Vagina (tissue), 2 donors: ENCODE measurements at regions not wholly inside any gene's neighbourhood (a gene's known extent, or its start where the extent isn't known, plus 50 kb on each side); places are given as distances from the start of the nearest gene placed in this dataset.

Experiments
- DNase-seq, 2 donors: peaks; one replicate each; pipeline ENCODE4 v3.0.0-alpha.2; 2017; ENCODE audit errors: extremely low spot score in 2 of 2
- H3K27ac ChIP-seq: fragments of 200-600 bp; sonication (generic); one replicate; pipeline ENCODE4 v1.5.1; 2019
- H3K27me3 ChIP-seq: fragments of 200-600 bp; sonication (generic); one replicate; pipeline ENCODE4 v1.5.1; 2019
- H3K36me3 ChIP-seq, 2 donors: fragments of 200-600 bp; sonication (generic); one replicate each; pipeline ENCODE4 v1.5.1; 2017 to 2019
- H3K4me1 ChIP-seq: fragments of 200-600 bp; sonication (generic); one replicate; pipeline ENCODE4 v1.5.1; 2019
- H3K4me3 ChIP-seq, 2 donors: fragments of 200-600 bp; sonication (generic); 1 replicate in 1 of 2; 2 replicates in 1 of 2; pipeline ENCODE4 v1.5.1; 2016 to 2019
- H3K9me3 ChIP-seq: fragments of 200-600 bp; sonication (generic); one replicate; pipeline ENCODE4 v1.5.1; 2019
- CTCF ChIP-seq, 3 experiments: fragments of 450-650 bp in 2 of 3; fragments of 200-600 bp in 1 of 3; sonication (generic) in 1 of 3; IDR thresholded peaks; one replicate each; pipeline ENCODE4 v1.5.1; 2017 to 2019; ENCODE audit warnings: antibody characterized with exemption in 3 of 3, mild to moderate bottlenecking in 2 of 3, moderate library complexity in 2 of 3
- POLR2A ChIP-seq, 2 donors: fragments of 450-650 bp; IDR thresholded peaks; one replicate each; pipeline ENCODE4 v1.6.1; 2017; ENCODE audit warnings: antibody characterized with exemption in 2 of 2, mild to moderate bottlenecking in 2 of 2, moderate library complexity in 2 of 2
- POLR2AphosphoS5 ChIP-seq, 2 donors: sonication (generic); formaldehyde crosslinking; IDR thresholded peaks; one replicate each; pipeline ENCODE4 v1.9.0; 2017; ENCODE audit warnings: antibody characterized with exemption in 2 of 2, mild to moderate bottlenecking in 2 of 2, low read depth in 1 of 2; ENCODE audit not compliant: insufficient read depth in 1 of 2
- intact Hi-C: fragments of 100-400 bp; cut with DNase I; formaldehyde crosslinking; loops from one replicate; pipeline ENCODE4 v1.15.1; 2023

DNA sequence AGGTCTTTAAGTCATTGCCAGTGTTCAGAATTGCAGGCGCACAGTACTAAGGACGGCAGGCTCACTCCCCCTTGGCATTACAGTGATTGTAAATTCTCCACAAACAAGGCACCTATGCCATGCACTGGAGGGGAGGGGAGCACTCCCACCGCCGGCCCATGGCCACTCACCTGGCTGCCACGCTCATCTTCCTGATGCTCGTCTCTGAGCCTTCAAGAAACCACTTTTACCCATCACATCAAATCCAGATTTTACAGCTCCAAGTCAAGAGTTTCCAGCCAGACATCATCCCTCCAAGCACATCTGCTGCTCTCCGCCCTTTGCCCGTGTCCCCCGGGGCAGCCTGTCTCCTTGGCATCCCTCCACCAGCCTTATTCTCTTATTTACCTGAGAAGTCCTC, 350.2 kb upstream of the SHH start:
- intact Hi-C loops = no loop called here

GRCh38 chr7:156160811-156161210, 348.5 kb upstream of the SHH start:
- intact Hi-C loops = no loop called here
- Histone ChIP-seq H3K4me1 (no peaks in the 10 kb centered on the region), H3K27me3 (no peaks in the 10 kb centered on the region), H3K4me3 (no peak overlapping the region), H3K36me3 (no peaks in the 10 kb centered on the region), H3K27ac (no peak overlapping the region), H3K9me3 (no peaks in the 10 kb centered on the region)
- no peak for DNase-seq
- TF ChIP-seq POLR2AphosphoS5 (IDR thresholded peaks at IDR 0.05; ENCODE audit: insufficient read depth in 1 of 2, low read depth in 1 of 2) = no peak
- no peak for TF ChIP-seq POLR2A (IDR thresholded peaks at IDR 0.05)
- TF ChIP-seq CTCF (IDR thresholded peaks at IDR 0.05) = no peak

More for the DNA sequence above, 350.2 kb upstream of the SHH start:
- no peaks in the 10 kb centered on the region for H3K9me3 ChIP-seq
- TF ChIP-seq POLR2A (IDR thresholded peaks at IDR 0.05) (no peak), POLR2AphosphoS5 (IDR thresholded peaks at IDR 0.05; ENCODE audit: insufficient read depth in 1 of 2, low read depth in 1 of 2) (no peak), CTCF (IDR thresholded peaks at IDR 0.05) (no peak)
- H3K36me3 ChIP-seq = no peaks in the 10 kb centered on the region
- DNase-seq = no peak
- H3K27me3 ChIP-seq = no peaks in the 10 kb centered on the region
- H3K4me1 ChIP-seq = no peaks in the 10 kb centered on the region
- no peak overlapping the region for H3K27ac ChIP-seq
- H3K4me3 ChIP-seq = no peak overlapping the region

DNA sequence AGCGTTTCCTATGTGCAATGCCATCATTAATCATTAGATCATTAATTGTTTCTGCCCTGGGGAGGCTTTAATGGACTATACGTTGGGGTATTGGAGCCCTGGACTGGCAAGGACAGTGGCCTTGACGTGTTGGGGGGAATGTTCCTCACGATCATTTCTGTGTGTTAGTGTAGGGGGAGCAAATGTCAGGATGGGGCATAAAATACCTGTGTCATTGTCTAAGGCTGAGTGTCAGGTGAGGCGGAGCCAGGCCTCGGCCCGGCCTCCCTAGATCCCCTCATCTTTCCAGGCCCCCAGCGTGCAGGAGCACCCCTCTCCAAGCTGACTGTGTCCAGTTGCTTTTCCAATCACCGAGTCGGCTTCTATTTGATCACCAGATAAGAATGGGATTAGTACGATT, 346.4 kb upstream of the SHH start:
- DNase-seq = peak in 1 of 2 donors; percentile 62
- Histone ChIP-seq H3K4me3 (no peak overlapping the region), H3K9me3 (no peaks in the 10 kb centered on the region), H3K27ac (no peak overlapping the region), H3K27me3 (no peaks in the 10 kb centered on the region), H3K4me1 (no peaks in the 10 kb centered on the region), H3K36me3 (no peaks in the 10 kb centered on the region)
- intact Hi-C loops = no loop called here
- TF ChIP-seq POLR2A (IDR thresholded peaks at IDR 0.05) = no peak
- TF ChIP-seq POLR2AphosphoS5 (IDR thresholded peaks at IDR 0.05; ENCODE audit: insufficient read depth in 1 of 2, low read depth in 1 of 2) = no peak

DNA sequence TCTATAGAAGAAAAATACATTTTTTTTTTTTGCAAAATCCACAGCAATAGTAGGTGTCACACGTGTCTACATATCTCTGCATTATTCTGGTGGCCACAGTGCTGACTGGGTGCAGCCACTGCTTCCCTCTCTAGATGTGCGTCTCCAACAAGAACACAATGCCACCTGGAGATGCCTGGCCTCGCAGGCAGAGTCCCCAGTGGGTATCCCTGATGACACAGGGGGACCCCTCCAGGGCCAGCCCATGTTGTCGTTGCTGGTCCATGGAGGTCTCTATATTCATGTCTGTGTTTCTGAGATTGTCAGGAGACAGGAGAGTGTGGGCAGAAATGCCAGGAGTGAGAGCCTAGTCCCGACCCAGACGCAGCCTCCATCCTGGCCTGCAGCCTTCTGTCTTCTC, 345.9 kb upstream of the SHH start:
- H3K4me3 ChIP-seq = no peak overlapping the region
- intact Hi-C loops = no loop called here
- DNase-seq = peak; percentile 70 to 87
- TF ChIP-seq CTCF (IDR thresholded peaks at IDR 0.05) = no peak
- TF ChIP-seq POLR2A (IDR thresholded peaks at IDR 0.05) = no peak
- H3K27me3 ChIP-seq = no peaks in the 10 kb centered on the region
- H3K27ac ChIP-seq = no peak overlapping the region
- H3K36me3 ChIP-seq = no peaks in the 10 kb centered on the region
- no peaks in the 10 kb centered on the region for H3K9me3 ChIP-seq
- no peaks in the 10 kb centered on the region for H3K4me1 ChIP-seq

- intact Hi-C loops = no loop called here
- Histone ChIP-seq H3K27ac (no peak overlapping the region), H3K4me1 (no peaks in the 10 kb centered on the region), H3K9me3 (no peaks in the 10 kb centered on the region), H3K27me3 (no peaks in the 10 kb centered on the region), H3K36me3 (no peaks in the 10 kb centered on the region), H3K4me3 (no peak overlapping the region)
- peak; percentile 70 to 95 for DNase-seq
- TF ChIP-seq POLR2A (IDR thresholded peaks at IDR 0.05) (no peak), POLR2AphosphoS5 (IDR thresholded peaks at IDR 0.05; ENCODE audit: insufficient read depth in 1 of 2, low read depth in 1 of 2) (no peak), CTCF (IDR thresholded peaks at IDR 0.05) (no peak)
These were observed 345.2 kb upstream of the SHH start for GRCh38 chr7:156157409-156158012.
